Activated CD4-positive, CD25-positive, alpha-beta regulatory T cell treated with anti-CD3 and anti-CD28 coated beads, Interleukin-2, amount 50 U/mL, for 24 hours (primary cell): ENCODE measurements at regions not wholly inside any gene's neighbourhood (a gene's known extent, or its start where the extent isn't known, plus 50 kb on each side); places are given as distances from the start of the nearest gene placed in this dataset.
"Not testable (repeated sequence)": the region's sequence is repeated elsewhere in the genome, so short reads cannot be mapped to it uniquely, and the experiment has no call there.

ENCODE experiments used
- ATAC-seq, 2 donors: fragments of 150-1000 bp; cut with Tn5 transposase; one replicate each; pipeline ENCODE4 v1.10.0; 2021; ENCODE audit warnings: mild to moderate bottlenecking in 1 of 2, moderate library complexity in 1 of 2

GRCh38 chr12:42030588-42030987 is 114.1 kb downstream of the GXYLT1 start:
- ATAC-seq = no peak

- no peak for ATAC-seq
Measured at GRCh38 chr12:42027546-42027945, 117.1 kb downstream of the GXYLT1 start.

- ATAC-seq = no peak
Measured at GRCh38 chr12:42024495-42024830, 120.2 kb downstream of the GXYLT1 start.

- peak; percentile 64 to 68 for ATAC-seq
Measured at GRCh38 chr12:42023733-42024494, 120.8 kb downstream of the GXYLT1 start.

GRCh38 chr12:42021937-42022336 is 122.7 kb downstream of the GXYLT1 start:
- ATAC-seq = not testable (repeated sequence)

- no peak for ATAC-seq
Measured at GRCh38 chr12:42021469-42021868, 123.2 kb downstream of the GXYLT1 start.

- ATAC-seq = no peak
Measured at GRCh38 chr12:42020226-42020625, 124.4 kb downstream of the GXYLT1 start.

GRCh38 chr12:42019746-42020145 is 124.9 kb downstream of the GXYLT1 start:
- ATAC-seq = no peak

- ATAC-seq = no peak
Measured at GRCh38 chr12:42017051-42017450, 127.6 kb downstream of the GXYLT1 start.

- no peak for ATAC-seq
Measured at GRCh38 chr12:42015051-42015461, 129.6 kb downstream of the GXYLT1 start.

GRCh38 chr12:42012501-42012900 is 132.2 kb downstream of the GXYLT1 start:
- ATAC-seq = not testable (repeated sequence)

- ATAC-seq = no peak
Measured at GRCh38 chr12:42010715-42011114, 134.0 kb downstream of the GXYLT1 start.

- no peak for ATAC-seq
Measured at GRCh38 chr12:42010257-42010656, 134.4 kb downstream of the GXYLT1 start.

GRCh38 chr12:42008996-42009395 is 135.7 kb downstream of the GXYLT1 start:
- no peak for ATAC-seq

GRCh38 chr12:42003031-42003430 is 141.6 kb downstream of the GXYLT1 start:
- ATAC-seq = no peak

- no peak for ATAC-seq
Measured at GRCh38 chr12:42002563-42002962, 142.1 kb downstream of the GXYLT1 start.

GRCh38 chr12:41998436-41998835 is 146.2 kb downstream of the GXYLT1 start:
- no peak for ATAC-seq

GRCh38 chr12:41993283-41993682 is 151.4 kb downstream of the GXYLT1 start:
- no peak for ATAC-seq

GRCh38 chr12:41992692-41993215 is 151.9 kb downstream of the GXYLT1 start:
- ATAC-seq = no peak

GRCh38 chr12:41992022-41992421 is 152.7 kb downstream of the GXYLT1 start:
- no peak for ATAC-seq

- ATAC-seq = no peak
Measured at GRCh38 chr12:41988715-41989114, 156.0 kb downstream of the GXYLT1 start.

GRCh38 chr12:41986513-41986912 is 158.2 kb downstream of the GXYLT1 start:
- not testable (repeated sequence) for ATAC-seq

GRCh38 chr12:41983856-41984255 is 160.8 kb downstream of the GXYLT1 start:
- ATAC-seq = no peak

- ATAC-seq = no peak
Measured at GRCh38 chr12:41983394-41983793, 161.3 kb downstream of the GXYLT1 start.

GRCh38 chr12:41981758-41982157 is 162.9 kb downstream of the GXYLT1 start:
- no peak for ATAC-seq
